ENCODE measurements at regions not wholly inside any gene's neighbourhood (a gene's known extent, or its start where the extent isn't known, plus 50 kb on each side); places are given as distances from the start of the nearest gene placed in this dataset.
"Not testable (repeated sequence)": the region's sequence is repeated elsewhere in the genome, so short reads cannot be mapped to it uniquely, and the experiment has no call there.

DNA sequence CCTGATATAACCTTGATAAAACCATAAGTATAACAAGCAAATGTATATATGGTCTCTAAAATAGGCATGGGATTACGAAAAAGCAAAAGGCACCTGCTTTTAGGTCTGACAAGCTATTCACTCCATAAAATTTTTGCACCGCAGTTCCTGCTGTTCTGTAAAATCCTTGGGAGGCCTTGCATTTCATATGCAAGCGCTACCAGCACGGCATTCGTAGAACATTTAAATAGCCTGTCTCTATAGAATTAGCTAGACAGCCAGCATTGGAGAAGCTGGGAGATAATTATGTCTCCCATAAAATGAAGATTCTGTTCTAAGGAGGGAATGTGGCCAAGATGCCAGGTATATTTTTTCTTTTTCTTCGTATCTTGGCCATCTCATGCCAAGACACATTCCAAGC lies 64.5 kb upstream of the ATXN1 start:
- no peak for DNase-seq (ENCODE audit: low spot score)

- DNase-seq (ENCODE audit: low spot score) = no peak
These were observed 63.8 kb upstream of the ATXN1 start for GRCh38 chr6:16824845-16825685.

DNA sequence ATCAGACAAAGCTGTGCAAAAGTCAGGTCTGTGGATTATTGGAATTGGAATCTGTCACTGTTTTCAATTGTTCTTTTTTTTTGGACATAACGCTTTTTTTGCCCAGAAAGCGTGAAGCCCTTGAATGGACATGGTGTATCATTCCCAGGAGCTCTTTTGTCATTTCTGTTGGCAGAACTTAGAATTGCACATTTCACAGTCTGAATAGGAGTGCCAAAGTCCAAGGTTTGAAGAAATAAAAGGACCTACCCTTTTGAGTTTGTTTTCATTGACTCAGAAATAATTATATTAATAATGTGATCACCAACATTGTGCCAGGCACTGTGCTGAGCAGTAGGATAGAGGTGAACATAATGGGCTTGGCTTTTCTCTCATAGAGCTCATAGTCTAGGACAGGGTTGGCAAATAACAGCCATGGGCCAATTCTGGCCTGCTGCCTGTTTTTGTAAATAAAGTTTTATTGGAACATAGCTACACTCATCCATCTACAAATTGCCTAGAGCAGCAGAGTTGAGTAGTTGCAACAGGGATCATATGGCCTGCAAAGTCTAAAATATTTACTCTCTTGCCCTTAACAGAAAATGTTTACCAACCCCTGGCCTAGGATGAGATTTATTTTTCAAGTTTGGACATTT lies 62.6 kb upstream of the ATXN1 start:
- DNase-seq (ENCODE audit: low spot score) = no peak

DNA sequence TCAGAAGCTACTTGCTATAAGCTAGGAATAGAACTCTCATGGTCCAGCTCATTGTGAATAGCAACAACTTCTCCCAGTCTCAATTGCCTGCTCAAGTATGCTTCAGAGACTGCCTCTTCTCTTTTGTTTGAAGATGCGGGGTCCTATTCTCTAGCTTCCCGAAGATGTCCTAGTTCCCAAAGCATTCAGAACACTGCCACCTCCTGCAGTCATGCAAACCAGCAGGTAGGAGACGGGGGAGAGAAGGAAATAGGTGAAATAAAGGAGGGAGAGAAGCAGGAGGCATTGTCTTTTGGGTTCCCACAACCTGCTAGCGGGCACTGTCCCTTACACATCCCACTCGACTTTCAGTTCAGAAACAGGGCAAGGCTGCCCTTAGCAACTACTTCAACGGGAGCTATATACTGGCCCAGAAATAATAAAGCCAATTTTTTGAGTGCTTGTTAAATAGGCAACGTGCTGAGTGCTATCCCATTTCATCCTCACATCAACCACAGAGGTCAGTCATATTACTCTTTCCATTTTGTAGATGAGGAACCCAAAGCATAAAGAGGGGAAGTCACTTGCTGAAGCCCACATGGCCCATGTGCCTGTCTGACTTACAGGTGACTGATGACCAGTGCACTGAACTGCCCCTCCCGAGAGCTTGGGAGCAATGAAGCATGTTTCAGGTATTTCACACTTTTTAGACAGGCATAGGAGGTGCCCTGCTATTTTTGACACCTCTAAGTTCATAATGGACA lies 61.9 kb upstream of the ATXN1 start:
- no peak for DNase-seq (ENCODE audit: low spot score)

GRCh38 chr6:16822529-16822928 lies 61.3 kb upstream of the ATXN1 start:
- no peak for DNase-seq (ENCODE audit: low spot score)

DNA sequence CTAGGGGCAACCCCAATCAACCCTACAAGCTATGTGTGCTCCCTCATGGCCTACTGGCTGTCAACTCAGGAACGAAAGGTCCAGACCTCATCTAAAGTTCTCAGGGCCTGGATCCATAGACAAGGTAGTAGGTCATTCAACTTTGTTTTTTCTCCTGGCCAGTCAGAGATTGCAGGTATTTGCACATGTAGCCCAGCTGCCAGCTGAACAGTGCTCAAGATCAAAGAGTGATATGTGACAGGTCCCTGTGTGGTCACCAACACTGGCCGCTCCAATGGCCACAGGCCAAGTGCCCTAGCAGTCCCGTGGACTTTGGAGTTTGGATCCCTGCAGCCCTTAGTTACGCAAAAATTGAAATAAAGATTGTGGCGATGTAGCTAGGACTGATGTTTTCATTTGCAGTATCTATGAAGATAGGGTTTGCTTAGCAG lies 60.6 kb upstream of the ATXN1 start:
- DNase-seq (ENCODE audit: low spot score) = no peak

GRCh38 chr6:16820262-16820661 lies 59.0 kb upstream of the ATXN1 start:
- not testable (repeated sequence) for DNase-seq (ENCODE audit: low spot score)

DNA sequence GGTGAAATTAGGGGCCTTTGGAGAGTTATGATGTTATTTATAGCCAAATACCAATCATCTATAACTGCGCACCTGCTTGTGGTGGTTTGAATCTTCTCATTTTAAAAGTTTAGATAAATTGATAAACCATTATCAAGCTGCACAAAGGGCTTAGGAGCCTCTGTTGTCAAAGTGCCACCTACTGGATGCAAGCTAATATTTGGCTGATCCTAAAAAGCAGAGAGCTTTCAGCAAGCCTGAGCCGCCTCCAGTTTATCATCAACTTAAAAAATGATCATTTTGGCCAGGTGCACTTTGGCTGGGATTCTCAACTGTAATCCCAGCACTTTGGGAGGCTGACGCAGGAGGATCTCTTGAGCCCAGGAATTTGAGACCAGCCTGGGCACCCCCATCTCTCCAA lies 58.5 kb upstream of the ATXN1 start:
- DNase-seq (ENCODE audit: low spot score) = no peak

DNA sequence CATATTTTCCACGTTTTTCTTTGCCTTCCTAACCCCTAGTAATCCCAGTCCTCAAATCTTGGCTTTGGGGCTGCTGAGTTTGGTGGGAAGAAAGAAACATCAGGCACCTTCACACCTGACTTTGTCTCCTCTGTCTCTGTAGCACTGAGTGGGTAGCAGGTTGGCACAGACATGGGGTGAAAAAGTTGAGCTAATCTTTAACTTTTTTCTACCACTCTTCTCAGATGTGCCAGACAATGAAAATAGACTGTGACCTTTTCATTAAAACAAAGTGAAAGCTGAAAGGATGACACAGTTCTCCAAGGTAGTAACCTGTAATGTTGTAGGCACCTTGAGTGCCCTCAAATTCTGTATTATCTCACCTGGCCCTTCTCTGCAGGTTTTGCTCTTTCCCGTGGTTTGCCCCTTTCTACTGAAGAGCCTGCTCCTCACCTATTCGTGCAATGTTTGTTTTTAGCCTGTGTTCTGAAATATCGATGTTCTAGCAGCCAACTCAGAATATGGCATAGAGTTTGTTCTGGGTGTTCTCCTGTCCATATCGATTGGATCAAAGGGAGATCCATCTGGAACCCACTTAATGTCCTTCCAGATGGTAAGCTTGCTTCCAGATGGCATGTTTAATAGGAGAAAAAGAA lies 57.8 kb upstream of the ATXN1 start:
- DNase-seq (ENCODE audit: low spot score) = no peak

DNA sequence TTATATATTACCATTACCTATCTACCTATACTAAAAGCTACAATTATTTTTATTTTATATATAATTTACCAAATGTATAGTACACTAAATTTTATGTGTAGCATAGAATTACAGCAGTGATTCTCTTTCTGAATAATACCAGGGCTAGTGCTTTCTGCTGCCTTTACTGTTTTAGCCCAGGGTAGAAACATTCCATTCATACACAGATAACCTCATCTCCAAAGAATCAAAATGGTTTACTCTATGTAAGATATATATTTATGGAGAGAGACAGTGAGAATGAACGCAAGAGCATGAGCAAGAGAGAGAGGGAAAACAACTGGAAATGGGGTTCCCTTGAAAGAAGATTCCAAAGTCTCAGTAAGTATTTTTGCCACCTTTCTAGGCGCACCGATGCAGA lies 56.3 kb upstream of the ATXN1 start:
- DNase-seq (ENCODE audit: low spot score) = no peak

- no peak for DNase-seq (ENCODE audit: low spot score)
These were observed 55.6 kb upstream of the ATXN1 start for GRCh38 chr6:16816891-16817290.

DNA sequence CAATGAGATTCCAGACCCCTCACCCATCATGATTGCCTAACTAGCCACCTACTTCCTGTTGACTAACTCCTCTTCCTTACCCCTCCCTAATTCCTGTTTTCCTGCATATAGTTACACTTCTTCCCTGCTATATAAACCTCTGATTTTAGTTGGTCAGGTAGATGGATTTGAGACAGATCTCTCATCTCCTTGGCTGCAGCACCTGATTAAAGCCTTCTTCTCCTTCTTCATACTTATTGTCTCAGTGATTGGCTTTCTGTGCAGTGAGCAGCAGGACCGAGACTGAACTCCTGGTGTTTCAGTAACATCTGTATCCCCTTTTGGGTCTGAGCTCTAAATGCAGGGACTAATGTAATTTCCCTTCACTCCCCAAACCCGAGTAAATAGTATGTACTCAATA lies 51.7 kb upstream of the ATXN1 start:
- DNase-seq (ENCODE audit: low spot score) = no peak

- DNase-seq (ENCODE audit: low spot score) = no peak
These were observed 50.2 kb upstream of the ATXN1 start for GRCh38 chr6:16811277-16811979.
